Stimulated activated CD4-positive, alpha-beta T cell treated with anti-CD3 and anti-CD28 coated beads, Interleukin-15, amount 100 ng/mL, for 24 hours (primary cell): ENCODE measurements at regions not wholly inside any gene's neighbourhood (a gene's known extent, or its start where the extent isn't known, plus 50 kb on each side); places are given as distances from the start of the nearest gene placed in this dataset.

Experiments
- DNase-seq: peaks from one replicate; pipeline ENCODE4 v3.0.0-alpha.2; 2020

DNA sequence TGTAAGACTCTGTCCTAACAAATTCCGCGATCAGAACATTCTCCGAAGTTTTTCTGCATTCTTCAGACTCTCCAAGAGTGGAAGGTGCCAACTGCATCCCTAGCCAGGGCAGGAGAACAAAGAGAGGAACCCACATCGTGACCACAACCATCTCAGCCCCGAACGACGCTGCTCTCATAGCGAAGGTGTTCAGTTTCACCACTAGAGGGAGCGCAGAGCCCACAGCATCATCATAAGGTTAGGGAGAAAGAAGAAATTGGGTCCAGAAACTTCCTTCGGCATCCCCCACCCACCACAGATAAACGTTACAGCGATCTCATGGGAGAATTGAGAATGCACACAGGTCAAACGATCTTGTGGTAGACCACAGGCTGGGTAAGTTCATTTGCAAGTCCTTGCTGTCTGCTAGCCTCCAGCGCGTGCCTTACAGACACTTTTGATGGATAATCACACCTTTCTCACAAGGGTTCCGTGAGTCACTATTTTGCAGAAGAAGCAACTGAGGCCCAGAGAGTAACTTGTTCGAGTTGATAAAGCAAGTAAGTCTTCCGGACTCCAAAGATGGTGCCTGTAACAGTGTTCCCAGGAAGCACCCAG is 53.7 kb upstream of the ARL4C start:
- DNase-seq, result peak; percentile 67

DNA sequence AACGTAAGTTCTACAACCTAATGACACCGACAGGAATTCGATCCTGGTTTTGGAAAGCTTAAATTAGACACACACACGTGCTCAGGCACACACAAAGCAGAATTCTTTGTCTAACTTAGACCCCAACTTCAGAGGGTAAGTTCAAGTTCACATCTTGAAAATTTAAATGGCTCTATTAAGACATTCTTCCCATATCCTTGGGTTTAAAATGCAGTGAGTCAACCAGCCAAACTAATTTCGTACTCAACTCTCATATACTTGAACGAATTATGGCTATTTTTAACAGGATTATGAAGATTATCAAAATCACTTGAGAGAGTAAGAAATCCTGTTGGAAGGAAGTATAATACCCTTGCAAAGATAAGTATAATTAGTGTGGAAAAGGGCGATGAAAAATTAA is 53.2 kb upstream of the ARL4C start:
- DNase-seq, result no peak

DNA sequence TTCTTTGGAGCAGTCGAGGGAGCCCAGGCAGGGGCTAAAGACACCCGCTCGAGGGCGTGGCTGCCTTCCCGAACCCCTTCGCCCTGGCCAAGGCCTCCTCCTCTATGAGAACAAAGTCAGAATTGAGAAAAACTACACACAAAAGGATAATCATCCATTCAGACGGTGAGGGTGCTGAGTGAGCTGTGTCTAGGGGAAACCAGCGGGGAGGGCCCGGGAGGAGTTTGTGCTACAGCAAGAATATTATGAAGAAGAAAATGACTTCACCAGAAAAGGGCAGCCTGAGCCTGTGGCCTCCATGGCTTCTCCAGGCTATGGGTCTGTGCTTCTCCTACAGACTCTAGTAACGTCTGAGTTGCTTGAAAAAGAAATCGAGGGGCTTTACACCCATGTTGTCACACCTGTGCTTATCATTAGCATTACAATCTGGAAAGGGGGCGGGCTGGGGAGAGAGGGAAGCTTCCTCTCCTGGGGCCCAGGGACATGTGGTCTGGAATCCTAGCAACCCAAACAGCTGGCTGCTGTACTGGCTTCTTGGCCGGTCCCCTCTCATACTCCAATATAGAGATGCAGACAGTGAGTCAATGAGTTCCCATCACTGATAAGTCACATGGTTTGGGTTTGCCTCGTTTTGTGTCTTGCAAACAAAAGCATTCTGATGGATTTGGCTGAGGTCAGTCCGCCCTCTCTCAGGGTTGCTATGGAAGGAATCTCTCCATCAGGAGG is 52.0 kb upstream of the ARL4C start:
- DNase-seq, result no peak

DNA sequence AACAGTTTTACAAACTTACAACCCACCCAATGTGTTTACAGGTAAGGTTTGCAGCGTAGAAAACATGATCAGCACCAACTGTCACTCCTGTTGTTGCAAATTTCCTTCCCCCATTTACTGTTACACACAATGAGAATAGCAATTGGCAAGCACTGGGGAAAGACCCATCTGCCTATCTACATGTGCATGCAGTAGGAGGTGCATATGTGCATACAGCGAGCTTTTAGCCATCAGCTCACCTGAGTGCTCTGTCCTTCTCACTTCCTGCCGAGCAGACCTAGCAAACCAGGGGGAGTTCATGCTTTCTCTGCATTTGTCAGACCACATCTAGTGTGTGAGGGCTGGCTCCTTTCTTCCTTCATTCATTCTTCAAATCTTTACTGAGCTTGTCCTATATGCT is 49.9 kb upstream of the ARL4C start:
- no peak for DNase-seq
